ENCODE measurements at regions not wholly inside any gene's neighbourhood (a gene's known extent, or its start where the extent isn't known, plus 50 kb on each side); places are given as distances from the start of the nearest gene placed in this dataset.

DNA sequence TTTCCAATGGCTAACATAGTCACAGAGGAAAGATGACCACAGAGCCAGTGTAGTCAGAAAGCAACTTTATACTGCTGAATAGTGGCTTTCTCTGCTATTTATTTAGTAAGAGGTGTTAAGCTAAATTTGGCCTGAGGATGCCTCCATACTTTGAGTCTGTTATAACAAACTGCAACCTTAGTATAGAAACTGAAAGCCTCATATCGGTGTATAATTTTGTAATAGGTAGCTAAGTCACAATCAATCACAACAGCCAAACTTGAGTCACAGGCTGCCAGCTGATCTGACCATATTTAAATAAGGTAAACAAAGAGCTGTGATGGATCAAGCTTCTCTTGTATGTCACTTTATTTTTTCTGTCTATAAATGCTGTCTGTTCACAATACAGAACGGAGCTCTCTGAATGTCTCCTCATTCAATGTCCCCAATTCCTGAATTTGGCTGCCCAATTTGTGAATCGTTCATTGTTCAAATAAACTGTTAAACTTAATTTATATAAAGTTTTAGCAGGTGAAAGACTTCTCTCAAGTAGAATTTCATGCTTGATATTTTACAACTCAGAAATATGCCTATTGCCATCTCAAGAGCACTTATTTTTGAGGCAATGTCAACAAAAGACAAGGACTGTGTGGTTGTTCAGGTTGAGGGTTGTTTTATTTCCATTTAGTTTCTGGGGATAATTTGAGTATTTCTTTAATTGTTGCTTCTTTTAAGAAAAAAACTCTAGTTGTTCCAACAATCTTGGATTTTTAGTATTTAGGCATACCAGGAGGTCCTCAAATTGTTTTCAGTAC lies 339.7 kb upstream of the B3GALT2 start:
- DNase-seq (ENCODE audit: low spot score) = no peak
- no peak overlapping the region for H3K27ac ChIP-seq
- TF ChIP-seq, protein P1, sequence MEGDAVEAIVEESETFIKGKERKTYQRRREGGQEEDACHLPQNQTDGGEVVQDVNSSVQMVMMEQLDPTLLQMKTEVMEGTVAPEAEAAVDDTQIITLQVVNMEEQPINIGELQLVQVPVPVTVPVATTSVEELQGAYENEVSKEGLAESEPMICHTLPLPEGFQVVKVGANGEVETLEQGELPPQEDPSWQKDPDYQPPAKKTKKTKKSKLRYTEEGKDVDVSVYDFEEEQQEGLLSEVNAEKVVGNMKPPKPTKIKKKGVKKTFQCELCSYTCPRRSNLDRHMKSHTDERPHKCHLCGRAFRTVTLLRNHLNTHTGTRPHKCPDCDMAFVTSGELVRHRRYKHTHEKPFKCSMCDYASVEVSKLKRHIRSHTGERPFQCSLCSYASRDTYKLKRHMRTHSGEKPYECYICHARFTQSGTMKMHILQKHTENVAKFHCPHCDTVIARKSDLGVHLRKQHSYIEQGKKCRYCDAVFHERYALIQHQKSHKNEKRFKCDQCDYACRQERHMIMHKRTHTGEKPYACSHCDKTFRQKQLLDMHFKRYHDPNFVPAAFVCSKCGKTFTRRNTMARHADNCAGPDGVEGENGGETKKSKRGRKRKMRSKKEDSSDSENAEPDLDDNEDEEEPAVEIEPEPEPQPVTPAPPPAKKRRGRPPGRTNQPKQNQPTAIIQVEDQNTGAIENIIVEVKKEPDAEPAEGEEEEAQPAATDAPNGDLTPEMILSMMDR (IDR thresholded peaks at IDR 0.05) = no peak
- H3K4me3 ChIP-seq = no peak overlapping the region

DNA sequence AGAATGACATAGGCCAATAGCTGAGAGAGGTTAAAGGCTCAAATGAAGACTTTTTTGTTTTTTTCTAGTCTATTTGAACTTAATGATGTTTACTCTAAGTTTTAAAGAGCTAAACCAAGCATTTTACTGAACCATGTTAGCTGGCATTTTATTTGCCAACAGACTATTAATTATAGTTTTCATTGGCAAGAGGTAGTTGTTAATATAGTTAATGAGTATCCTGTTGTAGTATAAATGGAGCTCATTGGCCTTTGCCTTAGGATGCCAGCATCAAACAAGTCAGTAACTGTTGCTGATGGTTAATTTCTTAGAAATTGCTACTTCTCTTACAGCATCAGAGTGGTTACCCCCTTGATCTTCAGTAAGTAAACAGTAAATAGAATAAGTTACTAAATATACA lies 339.0 kb upstream of the B3GALT2 start:
- no peak for DNase-seq (ENCODE audit: low spot score)
- TF ChIP-seq, protein P1 (IDR thresholded peaks at IDR 0.05) = no peak
- Histone ChIP-seq H3K4me3 (no peak overlapping the region), H3K27ac (no peak overlapping the region)

- Histone ChIP-seq H3K27ac (no peak overlapping the region), H3K4me3 (no peak overlapping the region)
- DNase-seq (ENCODE audit: low spot score) = no peak
- TF ChIP-seq, protein P1 (IDR thresholded peaks at IDR 0.05) = no peak
Observed at GRCh38 chr1:193524616-193525015, 338.2 kb upstream of the B3GALT2 start.

- Histone ChIP-seq H3K27ac (no peak overlapping the region), H3K4me3 (no peak overlapping the region)
- TF ChIP-seq, protein P1 (IDR thresholded peaks at IDR 0.05) = no peak
- DNase-seq (ENCODE audit: low spot score) = no peak
Observed at GRCh38 chr1:193524021-193524420, 337.6 kb upstream of the B3GALT2 start.

DNA sequence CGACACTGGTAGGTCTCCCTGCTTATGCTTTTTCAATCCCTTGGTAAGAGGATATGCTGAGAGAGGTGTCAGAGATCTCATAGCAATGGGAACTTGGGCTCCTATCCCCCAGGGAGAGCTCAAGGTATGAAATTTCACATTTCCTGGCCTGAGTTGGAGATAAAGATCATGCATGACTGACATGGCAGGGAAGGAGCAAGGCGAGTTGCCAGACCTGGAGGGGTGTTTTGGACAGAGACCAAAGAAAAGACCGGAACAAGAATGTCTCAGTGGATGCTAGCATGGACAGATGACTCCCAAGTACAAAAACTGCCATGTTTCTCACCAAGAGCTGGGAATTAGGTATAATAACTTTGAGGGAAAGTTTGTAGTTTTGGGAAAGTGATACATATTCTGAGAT lies 334.1 kb upstream of the B3GALT2 start:
- Histone ChIP-seq H3K4me3 (no peak overlapping the region), H3K27ac (no peak overlapping the region)
- no peak for DNase-seq (ENCODE audit: low spot score)
- TF ChIP-seq, protein P1 (IDR thresholded peaks at IDR 0.05) = no peak

GRCh38 chr1:193519922-193520321 lies 333.5 kb upstream of the B3GALT2 start:
- DNase-seq (ENCODE audit: low spot score) = no peak
- H3K4me3 ChIP-seq = no peak overlapping the region
- TF ChIP-seq, protein P1 (IDR thresholded peaks at IDR 0.05) = no peak
- no peak overlapping the region for H3K27ac ChIP-seq

- TF ChIP-seq, protein P1 (IDR thresholded peaks at IDR 0.05) = no peak
- H3K27ac ChIP-seq = no peak overlapping the region
- no peak for DNase-seq (ENCODE audit: low spot score)
- H3K4me3 ChIP-seq = no peak overlapping the region
Observed at GRCh38 chr1:193516755-193517388, 330.5 kb upstream of the B3GALT2 start.
